Activated CD4-positive, alpha-beta T cell treated with anti-CD3 and anti-CD28 coated beads, Interleukin-2, amount 10 ng/mL, durations not matched to agents 24 days and 14 days (primary cell): ENCODE measurements at regions not wholly inside any gene's neighbourhood (a gene's known extent, or its start where the extent isn't known, plus 50 kb on each side); places are given as distances from the start of the nearest gene placed in this dataset.
"Not testable (repeated sequence)": the region's sequence is repeated elsewhere in the genome, so short reads cannot be mapped to it uniquely, and the experiment has no call there.

Experiments used
- DNase-seq: peaks from one replicate; pipeline ENCODE4 v3.0.0; 2022
- H3K27ac Mint-ChIP-seq: one replicate; pipeline ENCODE4 v1.8.0; 2022; ENCODE audit warnings: mild to moderate bottlenecking, mixed read lengths
- H3K27me3 Mint-ChIP-seq: one replicate; pipeline ENCODE4 v1.8.0; 2022; ENCODE audit warnings: mixed read lengths
- H3K36me3 Mint-ChIP-seq: one replicate; pipeline ENCODE4 v1.8.0; 2022; ENCODE audit warnings: low read depth, mild to moderate bottlenecking, mixed read lengths
- H3K4me1 Mint-ChIP-seq: one replicate; pipeline ENCODE4 v1.8.0; 2021; ENCODE audit warnings: mixed read lengths
- H3K4me3 Mint-ChIP-seq: one replicate; pipeline ENCODE4 v1.8.0; 2022; ENCODE audit warnings: mild to moderate bottlenecking, moderate library complexity, mixed read lengths
- H3K9me3 Mint-ChIP-seq: one replicate; pipeline ENCODE4 v1.8.0; 2021; ENCODE audit warnings: mixed read lengths
- intact Hi-C: fragments of 100-400 bp; cut with micrococcal nuclease; formaldehyde crosslinking; loops from one replicate; pipeline ENCODE4 v1.15.1; 2023

DNA sequence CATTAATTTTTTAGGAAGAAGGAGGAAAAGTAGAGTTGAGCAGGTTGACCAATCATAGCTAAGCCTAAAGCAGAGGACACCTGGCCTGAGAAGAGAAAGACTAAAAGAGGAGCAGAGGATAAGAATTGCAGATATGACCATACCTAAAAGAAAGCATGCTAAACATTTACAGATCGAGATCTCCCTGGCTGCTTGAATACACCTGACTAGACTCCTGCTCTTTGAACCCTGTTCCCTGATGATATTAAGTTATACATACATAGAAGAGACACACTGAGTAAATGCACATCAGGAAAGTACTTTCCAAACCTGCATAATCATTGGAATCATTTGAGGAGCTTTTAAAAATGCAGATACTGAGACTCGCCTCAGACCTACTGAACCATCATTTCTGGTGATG is 232.3 kb upstream of the ELL2 start:
- Mint-ChIP-seq H3K9me3 (no peaks in the 10 kb centered on the region), H3K36me3 (no peaks in the 10 kb centered on the region), H3K27me3 (peaks cover 4% of the 10 kb centered on the region), H3K4me1 (peaks cover 1% of the 10 kb centered on the region), H3K4me3 (no peak overlapping the region), H3K27ac (no peak overlapping the region)
- intact Hi-C loops = no loop called here
- DNase-seq = no peak

DNA sequence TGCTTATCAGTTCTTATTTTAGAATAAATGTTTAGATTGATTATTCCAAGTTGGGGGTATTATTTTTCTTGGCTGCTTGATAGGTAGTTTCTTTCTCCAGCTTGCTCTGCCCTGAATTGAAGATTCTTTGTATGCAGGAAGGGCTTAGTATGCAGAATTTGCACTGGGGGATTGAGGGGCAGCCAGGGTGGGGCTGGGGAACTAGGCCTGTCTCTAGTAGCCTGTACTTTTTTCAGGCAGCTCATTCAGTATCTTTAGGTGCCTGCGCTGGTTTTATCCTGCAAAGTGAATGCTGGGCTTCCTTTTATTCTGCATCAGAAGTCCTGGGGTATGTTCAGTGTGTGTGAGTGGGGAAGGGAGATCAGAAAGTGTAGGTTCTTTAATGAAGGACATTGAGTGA is 228.3 kb upstream of the ELL2 start:
- no peak for DNase-seq
- intact Hi-C loops = no loop called here
- Mint-ChIP-seq H3K27ac (no peak overlapping the region), H3K4me1 (peaks cover 1% of the 10 kb centered on the region), H3K27me3 (peaks cover 21% of the 10 kb centered on the region), H3K9me3 (peaks cover 7% of the 10 kb centered on the region), H3K36me3 (no peaks in the 10 kb centered on the region), H3K4me3 (no peak overlapping the region)

DNA sequence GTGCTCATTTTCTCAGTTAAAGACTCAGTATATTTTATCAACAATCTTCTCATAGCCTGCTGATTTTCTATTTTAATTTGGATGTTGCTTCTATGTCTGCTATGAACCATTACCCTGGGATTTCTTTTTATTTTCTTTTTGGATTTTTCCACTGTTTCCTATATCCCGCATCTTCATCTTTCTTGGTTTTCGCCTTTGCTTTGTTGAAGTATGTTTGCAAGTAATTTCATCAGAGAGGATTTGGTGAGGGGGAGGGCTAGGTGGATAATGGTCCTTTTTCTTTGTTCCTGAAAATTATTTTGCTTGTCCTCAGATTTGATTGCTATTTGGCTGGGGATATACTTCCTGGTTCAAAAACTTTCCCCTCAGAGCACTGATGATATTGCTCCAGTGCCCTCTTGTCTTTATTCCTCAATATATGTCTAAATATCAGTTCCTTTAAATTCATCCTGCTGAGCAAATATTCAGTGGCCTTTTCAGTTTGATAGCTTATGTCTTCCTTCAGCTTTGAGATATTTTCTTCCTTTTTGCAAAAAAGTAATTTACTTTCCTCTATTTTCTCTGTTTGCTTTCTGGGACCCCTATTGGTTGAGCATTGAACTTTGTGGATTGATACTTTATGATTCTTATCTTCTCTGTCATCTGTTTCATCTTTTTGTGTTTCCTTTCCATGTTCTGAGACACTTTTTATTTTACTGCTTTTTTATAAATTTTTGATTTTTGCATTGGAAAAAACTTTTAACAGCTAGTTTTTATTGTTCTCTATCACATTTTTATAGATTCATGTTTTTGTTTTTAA is 227.6 kb upstream of the ELL2 start:
- Mint-ChIP-seq H3K4me1 (peaks cover 1% of the 10 kb centered on the region), H3K9me3 (peaks cover 13% of the 10 kb centered on the region), H3K4me3 (no peak overlapping the region), H3K27ac (no peak overlapping the region), H3K36me3 (no peaks in the 10 kb centered on the region), H3K27me3 (peaks cover 19% of the 10 kb centered on the region)
- intact Hi-C loops = no loop called here
- no peak for DNase-seq

DNA sequence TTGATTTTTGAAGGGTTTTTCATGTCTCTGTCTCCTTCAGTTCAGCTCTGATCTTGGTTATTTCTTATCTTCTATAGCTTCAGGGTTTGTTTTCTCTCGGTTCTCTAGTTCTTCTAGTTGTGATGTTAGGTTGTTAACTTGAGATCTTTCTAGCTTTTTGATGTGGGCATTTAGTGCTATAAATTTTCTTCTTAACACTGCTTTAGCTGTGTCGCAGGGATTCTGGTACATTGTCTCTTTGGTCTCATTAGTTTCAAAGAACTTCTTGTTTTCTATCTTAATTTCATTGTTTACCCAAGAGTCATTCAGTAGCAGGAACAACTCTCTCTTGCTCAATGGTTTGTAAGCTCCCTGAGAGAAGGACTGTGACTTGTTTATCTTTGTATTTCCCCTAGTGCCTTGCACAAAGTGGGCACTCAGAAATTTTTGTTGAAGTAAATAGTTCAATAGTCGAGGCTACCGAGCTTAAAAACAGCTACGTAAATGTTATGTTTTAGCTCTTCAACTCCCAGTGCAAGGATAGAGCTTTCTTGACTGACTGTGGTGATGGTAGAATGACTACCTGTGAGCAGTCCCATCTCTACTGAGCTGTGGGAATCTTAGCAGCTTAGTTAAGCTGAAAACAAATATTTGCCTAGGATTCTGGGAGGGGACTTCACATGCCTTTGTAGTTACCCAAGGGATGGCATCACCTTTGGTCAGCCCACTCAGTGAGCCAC is 225.8 kb upstream of the ELL2 start:
- H3K27me3 Mint-ChIP-seq = peaks cover 19% of the 10 kb centered on the region

DNA sequence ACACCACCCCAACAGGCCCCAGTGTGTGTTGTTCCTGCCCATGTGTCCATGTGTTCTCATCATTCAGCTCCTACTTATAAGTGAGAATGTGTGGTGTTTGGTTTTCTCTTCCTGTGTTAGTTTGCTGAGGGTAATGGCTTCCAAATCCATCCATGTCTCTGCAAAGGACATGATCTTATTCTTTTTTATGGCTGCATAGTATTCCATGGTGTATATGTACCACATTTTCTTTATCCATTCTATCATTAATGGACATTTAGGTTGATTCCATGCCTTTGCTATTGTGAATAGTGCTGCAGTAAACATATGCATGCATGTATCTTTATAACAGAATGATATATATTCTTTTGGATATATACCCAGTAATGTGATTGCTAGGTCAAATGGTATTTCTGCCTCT is 222.9 kb upstream of the ELL2 start:
- H3K4me3 Mint-ChIP-seq, H3K27ac Mint-ChIP-seq, intact Hi-C loops, DNase-seq, H3K36me3 Mint-ChIP-seq, H3K4me1 Mint-ChIP-seq: not testable (repeated sequence)
- H3K9me3 Mint-ChIP-seq = peaks cover 15% of the 10 kb centered on the region
- H3K27me3 Mint-ChIP-seq = peaks cover 17% of the 10 kb centered on the region

More for the DNA sequence above, 225.8 kb upstream of the ELL2 start:
- Mint-ChIP-seq H3K9me3 (peaks cover 15% of the 10 kb centered on the region), H3K4me1 (no peaks in the 10 kb centered on the region), H3K4me3 (no peak overlapping the region), H3K36me3 (no peaks in the 10 kb centered on the region), H3K27ac (no peak overlapping the region)
- intact Hi-C loops = no loop called here
- DNase-seq = no peak

DNA sequence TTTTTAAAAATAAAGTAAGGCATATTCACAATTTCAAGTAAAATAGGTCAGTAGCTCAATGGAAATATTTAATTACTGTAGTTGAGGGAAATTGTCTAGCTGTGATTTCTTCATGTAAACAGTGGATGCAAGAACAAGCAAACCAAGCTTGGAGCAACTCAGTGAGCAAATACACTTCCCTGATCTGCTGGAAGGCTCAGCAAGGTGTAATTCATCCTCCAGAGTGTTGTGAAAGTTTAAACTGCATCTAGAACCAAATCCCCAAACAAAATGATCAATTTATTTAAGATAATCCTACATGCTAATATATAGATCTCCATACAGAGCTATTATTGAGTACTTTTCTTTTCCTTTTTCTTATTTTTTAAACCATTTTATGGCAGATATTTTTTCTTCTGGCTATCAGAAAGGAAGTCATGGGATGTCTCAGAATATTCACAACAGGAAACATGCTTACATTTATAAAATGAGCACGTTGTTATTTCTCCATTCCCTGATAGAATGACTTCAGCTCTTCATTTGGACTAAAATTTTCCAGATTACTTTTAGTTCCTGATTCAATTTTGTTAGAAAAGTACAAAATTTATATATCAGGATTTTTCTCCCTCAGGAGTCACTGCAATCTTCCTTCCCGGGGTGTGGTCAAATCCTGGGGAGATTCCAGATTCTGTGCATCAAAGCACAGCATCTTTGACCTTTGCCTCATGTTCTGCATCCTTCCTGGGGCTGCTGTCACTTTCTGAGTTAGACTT is 219.2 kb upstream of the ELL2 start:
- no peaks in the 10 kb centered on the region for H3K4me1 Mint-ChIP-seq
- no peak overlapping the region for H3K4me3 Mint-ChIP-seq
- no peaks in the 10 kb centered on the region for H3K36me3 Mint-ChIP-seq
- H3K27ac Mint-ChIP-seq = no peak overlapping the region
- no peak for DNase-seq
- intact Hi-C loops = no loop called here
- peaks cover 18% of the 10 kb centered on the region for H3K9me3 Mint-ChIP-seq
- peaks cover 9% of the 10 kb centered on the region for H3K27me3 Mint-ChIP-seq

DNA sequence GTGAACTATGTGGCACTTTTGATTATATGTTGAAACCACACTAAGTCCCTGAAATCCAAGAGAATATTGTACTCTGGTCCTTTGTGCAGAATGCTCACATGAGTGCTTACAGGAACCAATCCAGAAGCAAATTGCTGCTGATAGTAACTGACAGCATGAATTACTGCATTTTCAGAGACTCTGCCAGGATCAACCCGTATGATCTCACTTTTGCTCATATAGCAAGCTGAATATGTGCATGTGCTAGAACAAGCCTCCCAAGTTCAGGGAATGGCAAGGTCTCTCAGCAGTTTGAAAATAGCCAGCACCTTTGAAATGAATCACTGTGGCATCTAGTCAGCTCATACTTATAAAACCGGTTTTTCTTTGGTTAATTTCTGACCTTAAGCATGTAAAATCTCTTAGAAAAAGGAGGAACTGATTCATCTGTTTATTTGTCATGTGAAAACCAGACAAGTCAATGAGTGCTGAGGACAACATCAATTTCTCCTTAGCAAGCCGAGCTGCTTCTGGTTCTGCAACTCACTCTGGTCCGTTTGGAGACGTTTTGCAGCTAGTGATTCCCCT is 215.7 kb upstream of the ELL2 start:
- Mint-ChIP-seq H3K27me3 (peaks cover 5% of the 10 kb centered on the region), H3K36me3 (no peaks in the 10 kb centered on the region), H3K27ac (no peak overlapping the region), H3K4me1 (no peaks in the 10 kb centered on the region), H3K9me3 (peaks cover 3% of the 10 kb centered on the region), H3K4me3 (no peak overlapping the region)
- no peak for DNase-seq
- intact Hi-C loops = no loop called here

DNA sequence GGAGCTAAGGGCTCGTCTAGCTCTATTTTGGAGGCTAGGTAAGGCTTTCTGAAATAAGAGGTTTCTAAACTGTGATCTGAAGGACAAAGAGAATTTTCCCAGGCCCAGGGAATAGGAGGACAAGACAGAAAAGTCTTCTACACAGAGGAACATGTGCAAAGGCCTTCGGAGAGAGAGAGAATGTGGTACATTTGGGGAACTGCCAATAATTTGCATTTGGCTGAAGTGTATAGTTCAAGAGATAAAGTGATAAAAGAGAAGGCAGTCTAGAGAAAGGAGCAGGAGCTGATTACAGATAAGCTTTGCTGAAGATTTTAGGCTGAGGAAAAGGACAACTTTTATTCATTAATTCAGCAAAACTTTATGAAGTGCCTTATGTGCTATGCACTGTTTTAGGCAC is 214.4 kb upstream of the ELL2 start:
- peaks cover 3% of the 10 kb centered on the region for H3K9me3 Mint-ChIP-seq
- no peak for DNase-seq

DNA sequence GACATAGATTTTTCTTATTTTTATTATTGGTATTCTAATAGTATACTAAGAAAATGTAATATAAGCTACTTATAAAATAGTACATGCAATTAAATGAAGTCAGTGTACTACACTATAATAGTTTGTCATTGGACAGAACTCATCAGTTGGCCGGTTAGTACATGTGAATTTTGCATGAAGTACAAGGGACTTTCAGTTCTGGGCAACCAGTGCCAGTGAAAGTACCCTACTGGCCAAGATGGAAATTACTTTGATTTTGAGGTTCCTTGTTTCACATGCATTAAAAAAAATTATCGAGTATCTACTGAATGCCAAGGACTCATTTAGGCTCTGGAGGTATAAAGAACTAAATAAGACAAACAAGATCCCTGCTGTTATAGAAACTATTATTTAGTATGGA is 213.4 kb upstream of the ELL2 start:
- H3K36me3 Mint-ChIP-seq = no peaks in the 10 kb centered on the region
- no peak overlapping the region for H3K4me3 Mint-ChIP-seq
- H3K9me3 Mint-ChIP-seq = peaks cover 3% of the 10 kb centered on the region
- H3K4me1 Mint-ChIP-seq = no peaks in the 10 kb centered on the region
- DNase-seq = no peak
- H3K27ac Mint-ChIP-seq = no peak overlapping the region
- H3K27me3 Mint-ChIP-seq = peaks cover 5% of the 10 kb centered on the region
- intact Hi-C loops = no loop called here

More for the DNA sequence above, 214.4 kb upstream of the ELL2 start:
- Mint-ChIP-seq H3K27ac (no peak overlapping the region), H3K27me3 (peaks cover 5% of the 10 kb centered on the region), H3K4me3 (no peak overlapping the region), H3K4me1 (no peaks in the 10 kb centered on the region), H3K36me3 (no peaks in the 10 kb centered on the region)
- intact Hi-C loops = no loop called here

DNA sequence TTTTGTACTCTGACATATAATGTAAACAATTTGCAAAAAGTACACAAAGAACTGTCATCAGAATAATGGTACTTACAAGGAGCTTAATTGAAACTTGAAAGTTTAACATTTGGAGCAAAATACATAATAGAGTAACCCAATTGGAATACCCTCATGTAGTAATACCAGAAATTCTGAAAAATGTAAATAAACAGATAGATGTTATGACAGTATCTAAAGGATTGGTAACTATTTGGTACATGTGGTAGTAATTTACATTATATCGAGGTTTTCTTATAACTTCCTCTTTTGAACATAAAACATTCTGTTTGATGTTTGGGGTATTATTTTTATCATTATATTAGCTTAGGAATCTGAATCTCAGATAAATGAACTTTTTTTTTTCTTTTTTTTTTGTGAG is 211.7 kb upstream of the ELL2 start:
- H3K4me3 Mint-ChIP-seq = no peak overlapping the region
- H3K4me1 Mint-ChIP-seq = no peaks in the 10 kb centered on the region
- H3K27me3 Mint-ChIP-seq = peaks cover 2% of the 10 kb centered on the region
- no peaks in the 10 kb centered on the region for H3K36me3 Mint-ChIP-seq
- H3K9me3 Mint-ChIP-seq = no peaks in the 10 kb centered on the region
- H3K27ac Mint-ChIP-seq = no peak overlapping the region
- no peak for DNase-seq
- intact Hi-C loops = no loop called here

DNA sequence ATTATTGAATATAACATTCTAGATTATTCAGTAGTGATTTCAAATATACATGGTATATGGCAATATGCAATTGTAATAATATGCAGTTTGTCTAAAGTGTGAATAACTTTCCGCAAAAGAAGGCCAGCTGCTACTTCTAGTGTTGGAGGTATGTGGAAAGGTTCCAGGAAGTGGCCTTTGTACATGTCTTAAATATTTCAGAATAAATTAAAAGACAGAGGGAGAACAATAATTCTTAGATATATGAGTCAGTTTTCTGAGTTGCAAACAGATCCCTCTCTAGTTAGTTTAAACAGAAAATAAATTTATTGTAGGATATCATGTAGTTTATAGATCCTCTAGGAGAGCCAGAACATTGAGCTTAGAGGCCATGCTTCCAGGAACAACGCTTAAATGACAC is 210.8 kb upstream of the ELL2 start:
- Mint-ChIP-seq H3K36me3 (no peaks in the 10 kb centered on the region), H3K27ac (no peak overlapping the region), H3K27me3 (peaks cover 2% of the 10 kb centered on the region), H3K9me3 (no peaks in the 10 kb centered on the region), H3K4me3 (no peak overlapping the region), H3K4me1 (no peaks in the 10 kb centered on the region)
- no peak for DNase-seq
- intact Hi-C loops = no loop called here

DNA sequence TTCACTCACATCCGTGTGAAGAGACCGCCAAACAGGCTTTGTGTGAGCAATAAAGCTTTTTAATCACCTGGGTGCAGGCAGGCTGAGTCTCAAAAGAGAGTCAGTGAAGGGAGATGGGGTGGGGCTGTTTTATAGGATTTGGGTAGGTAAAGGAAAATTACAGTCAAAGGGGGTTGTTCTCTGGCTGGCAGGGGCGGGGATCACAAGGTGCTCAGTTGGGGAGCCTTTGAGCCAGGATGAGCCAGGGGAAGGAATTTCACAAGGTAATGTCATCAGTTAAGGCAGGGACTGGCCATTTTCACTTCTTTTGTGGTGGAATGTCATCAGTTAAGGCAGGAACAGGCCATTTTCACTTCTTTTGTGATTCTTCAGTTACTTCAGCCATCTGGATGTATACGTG is 210.3 kb upstream of the ELL2 start:
- intact Hi-C loops, H3K9me3 Mint-ChIP-seq: not testable (repeated sequence)

DNA sequence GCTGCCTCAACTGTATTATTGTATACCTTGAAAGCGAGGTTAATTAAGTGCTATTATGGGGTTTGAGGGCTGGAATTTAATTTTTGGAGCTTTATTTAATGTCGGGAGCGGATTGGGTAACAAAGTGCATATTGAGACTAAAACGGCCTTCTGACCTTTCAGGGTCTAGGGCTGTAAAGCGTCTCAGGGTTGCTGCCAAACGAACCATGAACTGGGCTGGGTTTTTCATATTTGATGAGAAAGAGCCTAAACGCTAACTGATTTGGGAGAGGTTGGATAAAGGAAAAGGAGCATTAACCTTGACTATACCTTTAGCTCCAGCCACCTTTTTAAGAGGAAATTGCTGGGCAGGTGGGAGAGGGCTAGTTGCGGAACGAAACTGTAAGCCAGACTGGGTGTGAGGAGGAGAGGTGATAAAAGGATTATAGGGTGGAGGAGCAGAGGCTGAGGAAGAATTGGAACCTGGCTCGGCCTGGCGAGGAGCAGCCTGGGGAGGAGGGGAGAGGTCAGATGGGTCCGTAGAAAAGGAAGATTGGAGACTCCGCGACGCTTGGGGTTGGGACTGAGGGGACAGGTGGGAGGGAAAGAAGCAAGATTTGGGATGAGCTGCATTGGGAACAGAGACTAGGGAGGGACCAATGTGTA is 209.0 kb upstream of the ELL2 start:
- H3K4me3 Mint-ChIP-seq, H3K36me3 Mint-ChIP-seq, H3K9me3 Mint-ChIP-seq, H3K27me3 Mint-ChIP-seq, intact Hi-C loops, H3K27ac Mint-ChIP-seq, H3K4me1 Mint-ChIP-seq: not testable (repeated sequence)
- peak; percentile 16 for DNase-seq

More for the DNA sequence above, 210.3 kb upstream of the ELL2 start:
- H3K36me3 Mint-ChIP-seq, H3K27ac Mint-ChIP-seq, H3K4me1 Mint-ChIP-seq, DNase-seq, H3K27me3 Mint-ChIP-seq, H3K4me3 Mint-ChIP-seq: not testable (repeated sequence)
